HG02678 (cell line): ENCODE measurements at regions not wholly inside any gene's neighbourhood (a gene's known extent, or its start where the extent isn't known, plus 50 kb on each side); places are given as distances from the start of the nearest gene placed in this dataset.

Source experiments
- ATAC-seq: cut with Tn5 transposase; IDR thresholded peaks from one replicate; pipeline ENCODE4 v1.9.1; 2021; ENCODE audit warnings: mild to moderate bottlenecking, moderate library complexity; ENCODE audit not compliant: unreplicated experiment

DNA sequence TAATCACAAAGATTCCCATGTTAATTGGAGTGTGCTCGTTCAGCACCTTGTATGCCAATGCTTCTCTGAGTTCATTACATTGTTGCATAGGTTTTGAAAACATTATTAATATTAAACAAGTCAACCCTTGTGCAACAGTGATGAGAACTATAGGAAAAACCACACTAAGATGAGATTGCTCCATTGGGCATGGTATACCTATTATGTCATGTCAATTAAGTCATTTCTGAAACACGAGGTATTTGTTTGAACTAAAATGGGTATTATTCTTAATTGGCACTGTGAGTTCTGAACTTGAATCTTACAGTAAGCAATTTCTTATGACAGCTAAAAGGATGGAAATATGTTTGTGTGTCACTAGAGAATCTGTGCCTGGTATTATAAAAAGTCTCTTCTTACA lies 447.7 kb downstream of the EFNA5 start:
- ATAC-seq = no peak

DNA sequence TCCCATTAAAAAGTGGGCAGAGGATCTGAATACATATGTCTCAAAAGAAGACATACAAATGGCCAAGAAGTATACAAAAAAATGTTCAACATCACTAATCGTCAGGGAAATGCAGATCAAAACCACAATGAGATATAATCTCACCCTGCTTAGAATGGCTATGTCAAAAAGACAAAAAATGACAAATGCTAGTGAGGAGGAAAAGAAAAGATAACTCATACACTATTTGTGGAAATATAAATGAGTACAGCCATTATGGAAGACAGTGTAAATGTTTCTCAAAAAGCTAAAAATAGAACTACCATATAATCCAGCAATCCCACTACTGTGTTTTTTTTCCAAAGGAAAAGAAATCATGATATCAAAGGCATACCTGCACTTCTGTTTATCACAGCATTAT lies 450.7 kb downstream of the EFNA5 start:
- no peak for ATAC-seq

DNA sequence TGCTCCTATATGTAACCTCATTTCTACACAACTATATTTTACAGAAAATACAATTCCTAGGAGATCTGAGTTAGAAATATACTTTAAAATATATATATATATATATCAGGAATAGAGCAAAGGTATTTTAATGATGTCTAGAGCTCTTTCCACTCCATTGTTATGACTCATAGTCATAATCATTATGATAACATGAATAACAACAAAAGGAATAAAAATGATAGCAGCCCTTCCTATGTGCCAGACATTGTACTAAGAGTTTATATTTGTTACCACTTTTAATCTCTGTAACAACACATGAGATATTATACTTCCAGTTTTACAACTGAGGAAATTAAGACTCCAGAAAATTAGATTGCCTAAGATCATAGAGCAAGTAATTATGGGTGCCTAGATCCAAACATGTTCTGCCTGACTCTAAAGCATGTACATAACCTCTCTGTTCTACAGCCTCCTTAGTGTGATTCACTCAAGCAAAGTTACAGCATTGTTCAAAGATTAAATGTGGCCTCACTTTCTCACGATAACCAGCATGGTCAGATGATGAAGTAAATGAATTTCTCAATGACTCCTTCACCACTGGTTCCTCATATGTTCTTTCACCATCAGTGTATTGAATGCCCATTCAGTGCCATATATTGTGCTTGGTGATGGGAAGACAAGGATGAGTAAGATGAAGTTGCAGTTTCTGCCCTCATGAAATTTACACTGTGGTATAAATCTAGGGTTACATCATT lies 452.1 kb downstream of the EFNA5 start:
- ATAC-seq = no peak

DNA sequence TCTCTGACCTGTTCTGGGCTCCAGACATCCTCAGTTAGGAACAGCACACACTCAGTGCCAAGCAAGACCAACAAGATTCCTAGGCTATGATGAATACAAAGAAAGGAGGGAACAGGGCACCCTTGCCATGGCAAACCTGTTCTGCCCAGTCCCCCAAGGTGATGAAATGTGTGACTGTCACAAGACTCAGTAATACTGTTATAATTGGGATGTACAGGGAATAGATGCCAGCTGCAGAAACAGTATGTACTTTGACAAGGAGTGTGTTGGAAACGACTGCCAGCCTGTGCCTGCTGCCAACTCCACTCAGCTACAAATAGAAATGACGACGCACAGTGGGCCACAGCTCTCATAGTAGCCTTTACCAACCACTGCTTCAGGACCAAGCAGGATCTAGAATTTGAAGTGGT lies 453.0 kb downstream of the EFNA5 start:
- ATAC-seq = no peak

DNA sequence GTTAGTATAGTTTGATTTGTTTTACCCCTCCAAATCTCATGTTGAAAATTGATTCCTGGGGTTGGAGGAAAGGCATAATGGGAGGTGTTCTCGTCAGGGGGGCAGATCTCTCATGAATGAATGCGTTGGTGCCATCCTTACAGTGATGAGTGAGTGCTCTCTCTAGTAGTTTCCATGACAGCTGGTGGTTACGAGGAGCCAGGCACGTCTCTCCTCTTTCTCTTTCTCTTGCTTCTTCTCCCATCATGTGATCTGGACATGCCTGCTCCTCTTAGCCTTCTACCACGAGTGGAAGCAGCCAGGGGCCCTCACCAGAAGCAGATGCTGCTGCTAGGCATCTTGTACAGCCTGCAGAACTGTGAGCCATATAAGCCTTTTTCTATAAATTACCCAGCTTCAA lies 454.1 kb downstream of the EFNA5 start:
- no peak for ATAC-seq

DNA sequence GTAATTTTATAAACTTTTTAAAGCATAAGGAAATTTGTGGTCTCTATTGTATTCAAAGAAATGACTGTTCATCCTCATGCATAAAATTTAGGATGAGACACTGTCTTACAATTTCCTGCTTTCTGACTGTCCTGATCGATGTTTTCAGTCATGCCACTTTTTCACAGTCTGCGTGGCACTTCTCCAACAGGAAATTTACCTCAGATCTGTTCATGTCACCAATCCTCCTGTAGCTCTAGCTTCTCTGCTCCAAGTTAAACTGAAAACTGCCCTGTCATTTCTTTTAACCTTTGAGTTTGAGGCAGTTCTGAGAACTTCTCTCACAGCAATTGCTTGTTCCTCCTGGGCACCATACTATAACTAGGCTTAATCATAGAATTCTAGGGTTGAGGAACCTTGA lies 455.1 kb downstream of the EFNA5 start:
- ATAC-seq = no peak

DNA sequence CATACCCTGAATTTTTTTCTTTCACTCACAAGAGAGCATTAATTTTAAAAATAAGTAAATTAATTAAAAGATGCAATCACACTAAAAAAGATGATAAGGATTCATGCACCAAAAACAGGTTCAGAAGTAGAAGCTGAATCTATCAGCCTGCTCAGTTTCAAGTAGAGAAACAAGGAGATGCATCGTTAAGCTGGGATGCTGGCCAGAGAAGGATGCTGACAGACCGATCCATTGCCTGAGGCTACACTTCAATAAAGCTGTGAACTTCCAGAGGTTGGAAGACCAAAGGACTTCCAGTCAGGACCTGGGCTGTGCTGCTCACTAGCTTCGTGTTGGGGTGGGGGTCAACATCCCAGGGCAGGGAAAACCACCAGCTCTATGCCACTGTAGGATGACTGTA lies 457.7 kb downstream of the EFNA5 start:
- ATAC-seq = no peak

DNA sequence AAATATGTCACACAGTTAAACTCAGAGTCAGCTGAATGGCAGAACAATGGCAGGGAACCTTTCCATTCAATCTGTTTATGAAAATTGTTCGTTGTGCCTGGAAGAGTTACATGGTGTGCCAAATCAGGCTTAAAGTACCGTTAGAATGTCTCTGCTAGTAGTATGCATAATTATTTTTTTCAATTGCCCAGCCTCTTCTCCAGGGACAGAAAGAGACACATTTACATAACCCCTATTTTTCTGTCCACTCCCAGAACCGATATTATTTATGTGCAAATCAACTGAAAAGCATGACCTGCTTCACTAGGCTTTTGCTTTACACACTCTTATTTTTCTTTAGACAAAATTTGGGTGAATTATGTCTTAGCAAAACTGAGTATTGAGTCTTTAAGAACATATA lies 459.1 kb downstream of the EFNA5 start:
- ATAC-seq = no peak

DNA sequence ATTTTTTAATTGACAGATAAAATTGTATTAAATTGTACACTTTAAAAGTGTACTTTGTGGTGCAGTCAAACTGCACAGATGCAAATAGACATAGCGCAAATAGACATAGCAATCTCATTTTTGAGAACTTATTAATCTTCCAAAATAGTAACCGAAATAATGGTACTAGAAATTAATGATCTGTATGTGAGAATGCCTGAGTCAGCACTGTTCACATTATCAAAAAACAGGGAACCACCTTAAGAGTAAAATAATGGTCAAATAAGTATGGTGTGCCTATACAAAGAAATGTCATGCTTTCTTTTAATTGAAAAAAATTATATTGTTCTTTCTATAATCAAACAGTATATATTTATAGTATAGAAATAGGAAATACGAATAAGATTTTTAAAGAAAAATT lies 461.9 kb downstream of the EFNA5 start:
- ATAC-seq = no peak

DNA sequence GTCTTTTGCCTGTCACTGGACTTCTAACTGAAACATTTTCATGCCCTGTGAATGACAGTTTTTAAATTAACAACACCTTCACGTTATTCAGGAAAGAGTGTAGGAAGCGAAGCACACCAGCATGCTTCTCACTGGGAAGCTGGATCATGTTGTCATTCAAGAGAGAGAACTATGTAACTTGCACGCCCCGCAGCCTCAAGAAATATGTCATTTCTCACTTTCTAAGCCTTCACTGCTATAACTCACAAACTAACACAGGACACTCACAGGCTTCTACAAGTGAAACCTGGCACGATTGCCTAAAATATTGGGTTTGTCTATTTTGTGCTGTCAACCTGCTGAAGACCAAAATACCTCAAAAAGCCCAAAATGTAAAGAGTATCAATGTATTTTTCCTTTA lies 466.3 kb downstream of the EFNA5 start:
- no peak for ATAC-seq

DNA sequence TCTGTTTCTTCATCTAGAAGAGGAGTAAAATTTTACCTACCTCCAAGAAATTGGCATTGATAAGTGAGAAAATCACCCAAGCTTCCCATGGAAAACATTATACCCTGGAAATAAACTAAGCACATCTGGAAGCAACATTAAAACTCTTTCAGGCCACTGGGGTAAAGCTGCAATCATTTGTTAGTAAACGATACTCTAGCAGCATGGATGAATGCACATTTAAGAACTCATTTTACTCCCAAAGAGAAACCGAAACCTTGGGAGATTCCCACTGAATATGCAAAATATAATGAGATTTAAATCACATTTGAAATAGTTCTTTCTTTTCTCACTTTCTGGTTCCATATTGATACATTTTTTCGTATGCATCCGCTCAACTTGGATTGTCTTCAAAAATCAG lies 467.5 kb downstream of the EFNA5 start:
- no peak for ATAC-seq

DNA sequence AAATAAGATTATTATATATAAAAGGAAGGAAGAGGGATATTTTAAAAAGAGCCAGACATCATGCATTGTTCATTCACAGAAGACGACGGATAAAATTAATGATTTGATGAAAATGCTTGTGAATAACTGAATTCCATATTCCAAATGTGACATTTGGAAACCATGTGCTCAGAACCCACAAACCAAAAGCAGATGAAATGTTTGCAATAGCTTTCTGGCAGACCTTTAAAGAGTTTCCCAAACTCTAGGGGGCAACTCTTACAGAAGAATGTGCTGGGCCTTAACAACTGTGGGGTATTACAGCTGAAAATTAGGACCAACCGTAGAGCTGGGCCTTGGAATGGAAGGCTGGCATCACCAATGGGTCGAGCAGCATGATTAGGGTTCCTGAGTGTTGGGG lies 471.0 kb downstream of the EFNA5 start:
- ATAC-seq = no peak

DNA sequence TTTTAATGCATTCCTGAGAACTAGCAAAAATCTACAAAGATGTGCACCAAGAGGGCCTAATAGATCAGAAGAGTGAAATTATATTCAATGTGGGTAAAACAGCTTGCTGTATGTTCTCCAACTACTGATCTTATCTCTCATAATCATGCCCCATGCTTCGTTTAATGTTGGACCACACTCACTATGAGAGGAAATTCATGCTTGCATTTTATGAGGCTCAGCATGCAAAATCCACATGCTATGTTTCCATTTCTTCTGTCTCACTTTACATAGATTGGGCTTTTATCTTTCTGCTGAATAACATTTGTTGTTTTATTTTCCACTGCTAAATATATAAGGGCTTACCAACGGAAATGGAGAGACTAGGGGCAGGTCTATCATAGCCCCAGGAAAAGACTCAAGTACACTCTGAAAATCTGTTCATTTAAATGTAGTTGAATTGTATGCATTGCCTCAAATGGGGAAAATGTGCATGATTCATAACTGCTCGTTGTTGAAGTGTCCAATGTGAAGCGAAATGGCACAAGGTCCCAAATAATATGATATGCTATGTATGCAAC lies 474.2 kb downstream of the EFNA5 start:
- no peak for ATAC-seq

DNA sequence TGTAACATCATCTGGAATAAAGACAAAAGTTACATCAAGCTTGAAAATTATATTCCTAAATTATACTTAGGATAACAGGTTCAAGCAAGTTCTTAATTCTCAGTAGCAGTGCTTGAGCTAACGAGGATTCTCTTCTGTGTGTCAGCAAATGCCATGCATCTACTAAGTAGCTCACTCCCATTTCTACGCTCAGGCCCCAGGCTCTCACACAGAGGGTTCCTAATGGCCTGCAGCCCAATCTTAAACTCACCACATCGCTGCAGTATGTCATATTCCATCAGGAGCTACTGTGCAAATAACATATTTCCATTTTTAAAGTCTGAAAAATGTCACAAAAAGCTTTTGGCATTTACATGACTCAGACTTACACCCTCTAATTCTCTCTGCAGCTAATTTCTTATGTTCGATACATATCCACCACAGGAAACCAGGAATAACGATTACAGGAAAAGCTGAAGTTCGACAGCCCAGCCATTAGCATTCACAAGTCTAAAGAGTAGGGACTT lies 474.8 kb downstream of the EFNA5 start:
- ATAC-seq = no peak

DNA sequence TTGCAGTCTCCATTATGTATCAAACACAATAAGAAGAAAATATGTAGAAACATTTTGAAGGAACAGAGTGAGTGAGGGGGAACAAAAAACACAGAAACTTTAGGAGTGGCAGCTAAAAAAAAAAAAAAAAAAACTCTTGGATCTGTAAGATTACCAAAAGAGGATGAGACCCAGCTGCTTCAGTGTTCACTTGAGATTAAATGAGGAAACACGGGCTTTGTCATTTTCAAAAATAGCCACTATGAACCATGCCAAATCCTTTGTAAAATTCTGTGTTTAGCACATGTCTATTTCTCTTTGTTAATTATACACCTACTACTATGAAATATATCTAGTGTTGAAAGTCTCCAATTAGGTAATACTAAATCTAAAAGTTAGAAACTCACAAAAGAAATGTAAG lies 485.9 kb downstream of the EFNA5 start:
- ATAC-seq = no peak

DNA sequence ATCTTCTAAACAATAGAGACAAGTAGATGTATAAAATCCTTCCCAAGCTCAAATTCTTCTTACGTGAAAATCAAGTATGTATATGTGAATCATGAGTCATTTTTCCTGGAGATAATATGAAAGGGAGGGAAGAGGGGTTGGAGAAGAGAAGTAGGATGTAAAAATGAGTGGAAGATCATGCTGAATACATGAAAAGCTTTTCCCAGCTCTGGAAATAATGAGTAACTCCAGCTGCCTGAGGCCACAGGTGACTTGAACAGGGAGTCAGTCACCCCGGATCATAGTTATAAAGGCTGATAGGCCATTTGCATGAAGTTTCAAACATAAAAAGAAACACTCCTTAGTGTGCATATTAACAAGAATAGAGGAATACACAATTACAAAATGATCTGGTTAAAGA lies 486.7 kb downstream of the EFNA5 start:
- ATAC-seq = no peak

DNA sequence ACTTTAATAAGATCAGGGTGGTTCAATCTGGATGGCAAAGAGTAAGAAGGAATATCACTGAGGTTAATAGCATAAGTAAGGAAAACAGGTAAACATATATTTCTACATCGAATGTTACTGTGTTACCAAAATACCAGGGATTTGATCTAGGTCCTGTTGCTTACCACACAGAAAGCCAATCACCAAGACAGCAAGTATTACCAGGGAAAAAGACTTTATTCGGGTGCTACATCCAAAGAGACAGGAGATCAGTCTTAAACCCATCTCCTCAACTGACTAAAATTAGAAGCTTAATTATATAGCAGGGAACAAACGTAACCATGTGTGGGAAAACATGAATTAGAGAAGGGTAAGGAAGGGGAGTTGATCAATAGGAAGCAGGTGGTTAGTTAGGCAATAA lies 500.1 kb downstream of the EFNA5 start:
- no peak for ATAC-seq

DNA sequence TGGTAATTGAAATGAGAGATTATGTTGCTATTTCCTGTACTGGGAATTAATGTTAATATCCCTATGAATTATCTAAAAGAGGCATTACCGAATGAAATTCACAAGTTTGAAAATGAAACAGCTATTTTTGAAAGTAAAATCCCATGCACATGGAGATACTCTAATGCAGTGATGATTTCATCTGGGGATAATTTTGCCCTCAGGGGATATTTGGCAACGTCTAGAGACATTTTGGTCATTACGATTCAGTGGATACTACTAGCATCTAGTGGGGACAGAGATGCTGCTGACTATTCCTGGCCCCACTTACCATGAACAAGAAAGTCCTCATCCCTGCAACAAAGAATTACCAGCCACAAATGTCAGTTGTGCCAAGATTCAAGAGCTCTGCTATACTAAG lies 500.9 kb downstream of the EFNA5 start:
- ATAC-seq = no peak

DNA sequence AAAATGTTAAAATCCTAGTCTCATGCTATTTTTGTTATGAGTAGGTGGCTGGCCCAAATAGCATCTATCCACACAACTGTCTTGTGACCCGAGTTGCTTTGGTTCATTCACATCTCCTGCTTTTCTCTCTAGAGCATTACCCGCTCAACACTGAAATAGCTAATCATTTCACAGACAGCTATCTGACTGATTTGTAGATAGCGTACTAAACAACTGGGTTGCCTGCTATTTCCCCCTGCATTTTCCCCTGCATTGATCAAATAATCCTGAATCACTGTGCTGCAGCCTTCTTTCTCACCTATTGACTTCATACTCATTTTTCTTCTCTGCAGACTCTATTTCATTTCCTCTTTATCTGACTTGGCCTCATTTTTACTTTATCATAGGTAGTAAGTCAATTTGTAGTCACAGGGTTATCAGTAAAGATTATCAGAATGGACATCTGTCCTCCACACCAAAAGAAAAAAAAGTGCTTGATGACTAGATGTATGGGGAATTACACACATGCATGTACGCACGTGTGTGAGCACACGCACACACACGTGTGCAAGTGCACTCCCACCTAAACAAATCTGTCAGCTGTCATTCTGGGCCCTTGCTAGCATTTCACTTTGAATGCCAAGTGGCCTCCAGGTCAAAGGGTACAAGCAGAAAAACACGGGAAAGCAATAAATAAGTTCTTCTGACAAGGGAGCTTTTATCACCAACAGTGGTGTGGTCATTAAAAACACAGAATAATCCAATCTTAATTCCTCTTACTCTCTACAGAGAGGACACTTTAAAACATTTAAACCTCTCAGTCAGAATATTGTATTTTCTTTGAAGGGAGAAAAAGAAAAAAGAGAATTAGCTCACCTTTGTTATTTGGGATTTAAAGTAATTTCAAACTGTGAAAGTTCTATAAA lies 501.6 kb downstream of the EFNA5 start:
- no peak for ATAC-seq

DNA sequence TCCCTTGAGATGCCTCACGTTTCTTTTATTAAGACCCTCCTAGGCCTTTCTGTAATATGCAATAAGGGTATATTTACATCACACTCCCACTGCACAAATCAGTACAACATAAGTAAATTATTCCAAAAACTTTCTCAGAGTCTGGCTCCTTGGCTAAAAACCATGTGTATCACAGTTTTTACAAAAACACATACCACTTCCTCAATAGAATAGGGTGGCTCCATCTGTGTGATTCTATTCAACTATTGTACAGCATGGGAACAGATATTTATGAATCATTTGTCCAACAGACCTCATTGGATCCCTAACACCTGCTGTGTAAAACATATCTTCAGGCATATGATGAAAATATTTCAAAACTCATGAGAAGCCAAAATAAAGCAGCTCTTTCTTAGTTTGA lies 502.7 kb downstream of the EFNA5 start:
- no peak for ATAC-seq

DNA sequence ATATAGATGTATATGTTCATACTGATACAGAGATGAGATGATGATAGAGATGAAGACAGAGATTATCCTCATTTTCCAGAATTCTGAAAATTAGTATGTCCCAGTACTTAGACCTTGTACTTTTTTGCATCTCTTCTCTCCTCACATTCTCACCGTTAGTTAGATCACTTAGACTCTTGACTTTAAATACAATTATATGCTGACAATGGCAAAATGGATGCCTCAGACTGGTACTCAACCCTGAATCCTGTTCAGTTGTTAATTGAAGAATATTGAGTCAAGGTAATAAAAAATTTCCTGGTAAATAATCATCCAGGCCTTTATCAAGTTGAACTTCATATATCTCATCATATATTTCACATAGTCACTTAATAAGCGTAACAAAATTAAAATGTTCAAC lies 505.4 kb downstream of the EFNA5 start:
- no peak for ATAC-seq

DNA sequence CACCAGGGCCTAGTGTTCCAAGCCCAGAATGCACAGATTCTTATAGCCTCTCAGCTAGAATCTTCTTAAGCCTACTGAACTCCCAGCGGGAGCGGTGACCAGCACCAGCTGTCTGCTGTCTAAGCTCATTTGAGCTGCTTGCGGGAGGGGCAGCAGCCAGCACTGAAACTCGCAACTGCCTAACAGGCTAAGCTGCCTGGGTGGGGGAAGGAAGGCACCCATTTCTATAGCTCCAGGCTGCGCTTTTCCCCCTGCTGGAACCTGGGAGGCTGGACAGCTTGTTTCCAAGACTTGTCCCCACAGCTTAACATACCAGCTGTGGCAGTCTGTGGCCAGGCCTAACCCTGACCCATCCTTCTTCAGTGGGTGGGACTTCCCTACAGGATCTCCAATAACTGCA lies 512.9 kb downstream of the EFNA5 start:
- ATAC-seq = no peak
